ENCODE measurements at regions not wholly inside any gene's neighbourhood (a gene's known extent, or its start where the extent isn't known, plus 50 kb on each side); places are given as distances from the start of the nearest gene placed in this dataset.
A peak's percentile ranks its signal among the peaks of the same experiment; 100 is the strongest.

- TF ChIP-seq IRF3 (IDR thresholded peaks at IDR 0.05; ENCODE audit: low read depth, low read length): no peak
- no peak for TF ChIP-seq MAX (IDR thresholded peaks at IDR 0.05; ENCODE audit: low read depth)
- TF ChIP-seq EZH2phosphoT487 (IDR thresholded peaks at IDR 0.05; ENCODE audit: borderline replicate concordance, low read depth): no peak
- no peak for TF ChIP-seq TAF1 (IDR thresholded peaks at IDR 0.05; ENCODE audit: borderline replicate concordance, low read depth, low read length)
- no peak for TF ChIP-seq RAD21 (IDR thresholded peaks at IDR 0.05; ENCODE audit: low read length)
- TF ChIP-seq ELF1 (IDR thresholded peaks at IDR 0.05): no peak
- no peak for TF ChIP-seq RXRA (IDR thresholded peaks at IDR 0.05; ENCODE audit: borderline replicate concordance, low read depth)
These were observed 404.2 kb upstream of the IL12A start (continued) for GRCh38 chr3:159584421-159584820.

GRCh38 chr3:159586571-159587202 lies 401.9 kb upstream of the IL12A start:
- POLR2A ChIA-PET: no interaction called here

More at GRCh38 chr3:159586571-159587202, 401.9 kb upstream of the IL12A start:
- no peaks in the 10 kb centered on the region for H3K36me3 ChIP-seq (replicated peaks in 1 of 2; ENCODE audit: control insufficient read depth in 1 of 2, insufficient read depth in 2 of 2, low read length in 1 of 2)
- TF ChIP-seq RAD21 (IDR thresholded peaks at IDR 0.05; ENCODE audit: low read length) (peak; percentile 78), SMC3 (IDR thresholded peaks at IDR 0.05; ENCODE audit: low read depth, low read length) (peak; percentile 81), CTCF (IDR thresholded peaks at IDR 0.05) (peak; percentile 71), EZH2phosphoT487 (IDR thresholded peaks at IDR 0.05; ENCODE audit: borderline replicate concordance, low read depth) (no peak)
- no peak overlapping the region; a peak in 1 of 4 replicates for H3K4me3 ChIP-seq (ENCODE audit: low read depth in 2 of 2, low read length in 1 of 2)
- no peaks in the 10 kb centered on the region for H3F3A ChIP-seq (replicated peaks; ENCODE audit: insufficient read depth)
- 59% methylated on average over 5 of the region's 5 CpGs for WGBS (ENCODE audit: low lambda C conversion rate)
- no peaks in the 10 kb centered on the region for H3K9me2 ChIP-seq
- CTCF ChIA-PET: interaction anchor here (0.7 to 2.2 kb wide), 40 partner anchors 8 to 741 kb away, joined by 3 to 44 read pairs (median 4); no protein-coding TSS in a partner anchor
- no peaks in the 10 kb centered on the region for H4K20me1 ChIP-seq (ENCODE audit: insufficient read depth)
- no peaks in the 10 kb centered on the region for H3K27me3 ChIP-seq (ENCODE audit: insufficient read depth)
- no peak overlapping the region for H2AFZ ChIP-seq (ENCODE audit: low read depth)
- peak; percentile 49 for DNase-seq
- no peak overlapping the region for H3K9ac ChIP-seq
- H3K4me1 ChIP-seq (ENCODE audit: control insufficient read depth in 1 of 2, insufficient read depth in 2 of 2, low read depth in 1 of 2, low read length in 1 of 2): peaks cover 0 to 5% of the 10 kb centered on the region in 2 experiments; a peak in 1 of 4 replicates
- H3K79me2 ChIP-seq (ENCODE audit: insufficient read depth): no peaks in the 10 kb centered on the region
- H3K27ac ChIP-seq (ENCODE audit: low read depth in 2 of 2, low read length in 1 of 2): no peak overlapping the region
- H3K9me3 ChIP-seq: no peaks in the 10 kb centered on the region
- no peak overlapping the region for H3K4me2 ChIP-seq
